ENCODE measurements at regions not wholly inside any gene's neighbourhood (a gene's known extent, or its start where the extent isn't known, plus 50 kb on each side); places are given as distances from the start of the nearest gene placed in this dataset.
"Not testable (repeated sequence)": the region's sequence is repeated elsewhere in the genome, so short reads cannot be mapped to it uniquely, and the experiment has no call there.

DNA sequence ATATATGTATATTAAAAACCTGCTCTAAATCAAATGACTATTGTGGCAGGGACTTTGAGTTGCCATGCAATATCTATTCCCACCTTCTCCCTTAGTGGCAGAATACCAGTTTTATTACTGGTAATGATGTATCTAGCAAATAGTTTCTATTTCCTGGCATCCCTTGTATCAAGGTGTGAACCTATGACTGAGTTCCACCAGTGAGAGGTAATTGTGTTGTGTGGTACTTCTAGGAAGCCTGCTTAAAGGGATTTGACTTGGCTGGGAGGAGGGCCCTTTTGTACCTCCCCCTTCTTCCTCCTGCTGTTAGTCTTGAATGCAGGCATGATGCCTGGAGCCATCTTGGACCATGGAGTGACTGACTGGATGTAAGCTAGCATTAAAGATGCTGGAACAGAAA lies 65.4 kb upstream of the DYNLT3 start:
- Mint-ChIP-seq H3K36me3 (ENCODE audit: low read depth) (no peaks in the 10 kb centered on the region), H3K27me3 (no peaks in the 10 kb centered on the region), H3K9me3 (no peaks in the 10 kb centered on the region), H3K27ac (no peak overlapping the region), H3K4me1 (no peaks in the 10 kb centered on the region), H3K4me3 (no peak overlapping the region)
- ChIA-PET CTCF (no interaction called here), POLR2A (no interaction called here)
- TF ChIP-seq CTCF (IDR thresholded peaks at IDR 0.05), result no peak
- no peak for ATAC-seq (ENCODE audit: low read depth)
- intact Hi-C loops (cut with micrococcal nuclease), result no loop called here
- DNase-seq, result no peak

DNA sequence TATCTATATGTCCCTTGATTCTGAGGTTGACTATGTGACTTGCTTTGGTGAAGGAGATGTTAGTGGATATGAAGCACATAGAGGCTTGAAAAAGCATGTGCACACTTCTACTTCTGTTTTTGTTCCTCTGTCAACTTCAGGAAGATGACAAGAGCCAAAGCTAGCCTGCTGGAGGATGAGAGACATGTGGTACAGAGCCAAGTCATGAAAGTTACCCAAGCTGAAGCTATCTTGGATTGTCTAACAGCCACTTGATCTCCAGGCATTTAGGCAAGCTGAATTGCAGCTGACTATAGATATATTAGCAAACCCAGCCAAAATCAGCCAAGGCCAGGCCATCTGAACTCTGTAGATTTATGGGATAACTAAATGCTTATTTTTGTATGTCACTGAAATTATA lies 70.8 kb upstream of the DYNLT3 start:
- ChIA-PET CTCF (no interaction called here), POLR2A (no interaction called here)
- no peak for DNase-seq
- TF ChIP-seq CTCF (IDR thresholded peaks at IDR 0.05), result no peak
- H3K9me3 Mint-ChIP-seq, result no peaks in the 10 kb centered on the region
- H3K27me3 Mint-ChIP-seq, result no peaks in the 10 kb centered on the region
- ATAC-seq (ENCODE audit: low read depth), result no peak
- no peaks in the 10 kb centered on the region for H3K36me3 Mint-ChIP-seq (ENCODE audit: low read depth)
- H3K27ac Mint-ChIP-seq, result no peak overlapping the region
- intact Hi-C loops (cut with micrococcal nuclease), result no loop called here
- H3K4me3 Mint-ChIP-seq, result no peak overlapping the region
- H3K4me1 Mint-ChIP-seq, result no peaks in the 10 kb centered on the region

GRCh38 chrX:37918703-37919102 lies 71.3 kb upstream of the DYNLT3 start:
- no peaks in the 10 kb centered on the region for H3K36me3 Mint-ChIP-seq (ENCODE audit: low read depth)
- ATAC-seq (ENCODE audit: low read depth) (no peak), DNase-seq (no peak)
- no peak for TF ChIP-seq CTCF (IDR thresholded peaks at IDR 0.05)
- intact Hi-C loops (cut with micrococcal nuclease), result no loop called here
- no peak overlapping the region for H3K27ac Mint-ChIP-seq
- no peaks in the 10 kb centered on the region for H3K27me3 Mint-ChIP-seq
- no peaks in the 10 kb centered on the region for H3K4me1 Mint-ChIP-seq
- POLR2A ChIA-PET, result no interaction called here
- H3K4me3 Mint-ChIP-seq, result no peak overlapping the region
- CTCF ChIA-PET, result no interaction called here
- H3K9me3 Mint-ChIP-seq, result no peaks in the 10 kb centered on the region

- no peak overlapping the region for H3K4me3 Mint-ChIP-seq
- no peaks in the 10 kb centered on the region for H3K9me3 Mint-ChIP-seq
- ChIA-PET CTCF (interaction anchor here (0.6 kb wide), 1 partner anchor 191 kb away, joined by 3 read pairs; no protein-coding TSS in a partner anchor), POLR2A (no interaction called here)
- DNase-seq (no peak), ATAC-seq (ENCODE audit: low read depth) (no peak)
- no peaks in the 10 kb centered on the region for H3K4me1 Mint-ChIP-seq
- TF ChIP-seq CTCF (IDR thresholded peaks at IDR 0.05), result no peak
- H3K27ac Mint-ChIP-seq, result no peak overlapping the region
- no peaks in the 10 kb centered on the region for H3K36me3 Mint-ChIP-seq (ENCODE audit: low read depth)
- intact Hi-C loops (cut with micrococcal nuclease), result no loop called here
- H3K27me3 Mint-ChIP-seq, result peaks cover 2% of the 10 kb centered on the region
Observed at GRCh38 chrX:37921758-37922157, 74.4 kb upstream of the DYNLT3 start.

GRCh38 chrX:37922928-37923327 lies 75.6 kb upstream of the DYNLT3 start:
- ATAC-seq (ENCODE audit: low read depth) (no peak), DNase-seq (no peak)
- intact Hi-C loops (cut with micrococcal nuclease), result no loop called here
- Mint-ChIP-seq H3K9me3 (no peaks in the 10 kb centered on the region), H3K36me3 (ENCODE audit: low read depth) (no peaks in the 10 kb centered on the region), H3K4me3 (no peak overlapping the region), H3K27ac (no peak overlapping the region), H3K27me3 (peaks cover 2% of the 10 kb centered on the region), H3K4me1 (no peaks in the 10 kb centered on the region)
- ChIA-PET POLR2A (no interaction called here), CTCF (no interaction called here)
- TF ChIP-seq CTCF (IDR thresholded peaks at IDR 0.05), result no peak

DNA sequence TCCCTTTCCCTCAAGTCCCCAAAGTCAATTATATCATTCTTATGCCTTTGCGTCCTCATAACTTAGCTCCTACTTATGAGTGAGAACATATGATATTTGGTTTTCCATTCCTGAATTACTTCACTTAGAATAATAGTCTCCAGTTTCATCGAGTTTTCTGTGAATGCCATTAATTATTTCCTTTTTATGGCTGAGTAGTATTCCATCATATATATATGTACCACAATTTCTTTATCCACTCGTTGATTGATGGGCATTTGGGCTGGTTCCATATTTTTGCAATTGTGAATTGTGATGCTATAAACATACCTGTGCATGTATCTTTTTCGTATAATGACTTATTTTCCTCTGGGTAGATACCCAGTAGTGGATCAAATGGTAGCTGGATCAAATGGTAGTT lies 78.4 kb upstream of the DYNLT3 start:
- CTCF ChIA-PET; H3K27me3 Mint-ChIP-seq; H3K4me3 Mint-ChIP-seq; POLR2A ChIA-PET; H3K36me3 Mint-ChIP-seq (ENCODE audit: low read depth); H3K4me1 Mint-ChIP-seq; H3K9me3 Mint-ChIP-seq; DNase-seq; ATAC-seq (ENCODE audit: low read depth); H3K27ac Mint-ChIP-seq: not testable (repeated sequence)
- intact Hi-C loops (cut with micrococcal nuclease), result loop anchor here (5.0 kb wide), 1 partner anchor 242 kb away; no protein-coding TSS in a partner anchor

Measured in activated B cell treated with CpG ODN at 0.5 μM for 24 hours (primary cell).